C4-2B (cell line): ENCODE measurements at regions not wholly inside any gene's neighbourhood (a gene's known extent, or its start where the extent isn't known, plus 50 kb on each side); places are given as distances from the start of the nearest gene placed in this dataset.

Experiments
- CTCF ChIP-seq: fragments of 450-650 bp; conservative IDR thresholded peaks from 2 replicates; pipeline ENCODE4 v1.5.1; 2017; ENCODE audit warnings: mild to moderate bottlenecking
- ZFX ChIP-seq: fragments of 450-650 bp; IDR thresholded peaks from 2 replicates; pipeline ENCODE4 v1.6.1; 2017

- TF ChIP-seq CTCF (no peak), ZFX (no peak)
Measured at GRCh38 chr4:8775121-8775520, 96.5 kb downstream of the HMX1 start.
